ENCODE measurements at regions not wholly inside any gene's neighbourhood (a gene's known extent, or its start where the extent isn't known, plus 50 kb on each side); places are given as distances from the start of the nearest gene placed in this dataset.

DNA sequence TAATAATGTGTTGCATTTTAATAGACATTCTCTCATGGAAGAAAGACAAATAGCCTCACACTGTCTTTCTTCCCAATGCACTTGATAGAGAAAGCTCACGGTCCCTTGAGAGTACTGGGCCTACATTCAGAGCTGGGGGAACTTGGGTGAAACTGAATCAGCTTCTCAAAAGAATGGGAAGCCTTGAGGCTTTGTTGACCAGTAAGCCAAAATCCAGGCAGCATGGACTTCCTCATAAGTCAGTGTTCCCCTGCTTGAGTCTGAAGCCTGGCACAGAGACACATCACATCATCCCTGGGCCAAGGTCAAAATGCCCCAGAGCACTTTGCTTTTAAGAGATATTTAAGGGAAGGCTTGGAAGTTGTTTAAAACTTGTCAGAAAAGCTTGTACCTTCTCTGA is 302.2 kb upstream of the SALL1 start:
- peaks cover 0 to 3% of the 10 kb centered on the region in 2 donors for H3K27me3 Mint-ChIP-seq (ENCODE audit: low read depth in 2 of 2)
- Histone ChIP-seq H3K4me3 (ENCODE audit: low read length) (no peak overlapping the region), H3K9me3 (ENCODE audit: control insufficient read depth, insufficient read depth, low read length) (no peaks in the 10 kb centered on the region), H3K36me3 (ENCODE audit: control insufficient read depth, insufficient read depth, low read length) (no peaks in the 10 kb centered on the region), H3K4me1 (ENCODE audit: control insufficient read depth, insufficient read depth, low read length) (no peaks in the 10 kb centered on the region), H3K27me3 (ENCODE audit: control insufficient read depth, insufficient read depth, low read length) (no peaks in the 10 kb centered on the region), H3K27ac (ENCODE audit: low read length) (no peak overlapping the region)
- H3K4me3 Mint-ChIP-seq = no peak overlapping the region
- H3K27ac Mint-ChIP-seq = no peak overlapping the region
- ATAC-seq (no peak), DNase-seq (no peak)
- peaks cover 2 to 3% of the 10 kb centered on the region in 2 donors for H3K9me3 Mint-ChIP-seq
- WGBS (ENCODE audit: insufficient coverage) = 44% methylated on average over 1 of the region's 1 CpG
- H3K36me3 Mint-ChIP-seq = no peaks in the 10 kb centered on the region
- TF ChIP-seq CTCF (IDR thresholded peaks at IDR 0.05) = no peak
- intact Hi-C loops (cut with micrococcal nuclease) = no loop called here
- H3K4me1 Mint-ChIP-seq = no peaks in the 10 kb centered on the region

DNA sequence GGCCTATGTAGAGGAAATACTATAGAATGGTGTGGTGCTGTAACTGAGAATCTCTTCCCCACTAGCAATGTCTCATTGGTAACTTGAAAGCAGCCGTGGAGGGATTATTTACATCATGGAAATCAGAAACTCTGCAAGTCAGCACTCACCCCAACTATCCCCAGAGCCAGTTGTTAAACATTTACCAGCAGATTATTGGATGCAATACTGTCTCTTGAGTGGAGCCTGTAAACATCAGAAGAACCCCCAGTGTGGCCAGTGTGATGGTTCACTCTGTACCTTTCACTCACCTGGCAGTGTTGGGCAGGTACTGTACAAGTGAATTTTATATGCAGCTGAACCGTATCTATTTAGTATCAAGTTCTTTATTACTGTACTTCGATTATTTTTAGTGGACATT is 299.8 kb upstream of the SALL1 start:
- DNase-seq (no peak), ATAC-seq (no peak)
- Mint-ChIP-seq H3K36me3 (no peaks in the 10 kb centered on the region), H3K27me3 (ENCODE audit: low read depth in 2 of 2) (peaks cover 0 to 3% of the 10 kb centered on the region in 2 donors), H3K4me1 (no peaks in the 10 kb centered on the region), H3K9me3 (peaks cover 3 to 4% of the 10 kb centered on the region in 2 donors), H3K4me3 (no peak overlapping the region), H3K27ac (no peak overlapping the region)
- Histone ChIP-seq H3K36me3 (ENCODE audit: control insufficient read depth, insufficient read depth, low read length) (no peaks in the 10 kb centered on the region), H3K9me3 (ENCODE audit: control insufficient read depth, insufficient read depth, low read length) (no peaks in the 10 kb centered on the region), H3K27ac (ENCODE audit: low read length) (no peak overlapping the region), H3K4me1 (ENCODE audit: control insufficient read depth, insufficient read depth, low read length) (no peaks in the 10 kb centered on the region), H3K27me3 (ENCODE audit: control insufficient read depth, insufficient read depth, low read length) (no peaks in the 10 kb centered on the region), H3K4me3 (ENCODE audit: low read length) (no peak overlapping the region)
- WGBS (ENCODE audit: insufficient coverage) = 33% methylated on average over 1 of the region's 3 CpGs
- intact Hi-C loops (cut with micrococcal nuclease) = no loop called here
- TF ChIP-seq CTCF (IDR thresholded peaks at IDR 0.05) = no peak

DNA sequence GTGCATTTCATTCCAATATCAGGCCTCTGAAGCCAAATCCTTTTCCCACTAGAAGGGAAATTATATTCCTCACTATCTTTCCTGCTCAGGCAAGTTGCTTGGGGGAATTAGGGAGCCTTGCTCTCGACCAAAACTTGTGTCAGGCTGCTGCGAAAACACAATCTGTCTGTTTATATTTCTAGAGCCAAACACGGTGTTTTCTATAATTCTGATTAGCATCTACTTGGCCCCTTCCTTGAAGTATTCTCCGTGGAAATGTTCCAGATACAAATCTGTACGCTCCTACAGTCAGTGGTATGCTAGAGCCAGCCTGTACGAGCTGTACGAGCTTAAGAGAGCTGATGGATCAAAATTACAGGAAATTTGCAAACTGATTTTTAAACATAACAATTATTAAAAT is 299.3 kb upstream of the SALL1 start:
- Histone ChIP-seq H3K9me3 (ENCODE audit: control insufficient read depth, insufficient read depth, low read length) (no peaks in the 10 kb centered on the region), H3K27ac (ENCODE audit: low read length) (no peak overlapping the region), H3K36me3 (ENCODE audit: control insufficient read depth, insufficient read depth, low read length) (no peaks in the 10 kb centered on the region), H3K4me3 (ENCODE audit: low read length) (no peak overlapping the region), H3K4me1 (ENCODE audit: control insufficient read depth, insufficient read depth, low read length) (no peaks in the 10 kb centered on the region), H3K27me3 (ENCODE audit: control insufficient read depth, insufficient read depth, low read length) (no peaks in the 10 kb centered on the region)
- WGBS (ENCODE audit: insufficient coverage) = 56% methylated on average over 7 of the region's 7 CpGs
- no peak for TF ChIP-seq CTCF (IDR thresholded peaks at IDR 0.05)
- Mint-ChIP-seq H3K4me1 (no peaks in the 10 kb centered on the region), H3K4me3 (no peak overlapping the region), H3K9me3 (peaks cover 5 to 6% of the 10 kb centered on the region in 2 donors), H3K27ac (no peak overlapping the region), H3K36me3 (no peaks in the 10 kb centered on the region), H3K27me3 (ENCODE audit: low read depth in 2 of 2) (peaks cover 0 to 3% of the 10 kb centered on the region in 2 donors)
- DNase-seq = no peak
- no peak for ATAC-seq
- intact Hi-C loops (cut with micrococcal nuclease) = no loop called here

DNA sequence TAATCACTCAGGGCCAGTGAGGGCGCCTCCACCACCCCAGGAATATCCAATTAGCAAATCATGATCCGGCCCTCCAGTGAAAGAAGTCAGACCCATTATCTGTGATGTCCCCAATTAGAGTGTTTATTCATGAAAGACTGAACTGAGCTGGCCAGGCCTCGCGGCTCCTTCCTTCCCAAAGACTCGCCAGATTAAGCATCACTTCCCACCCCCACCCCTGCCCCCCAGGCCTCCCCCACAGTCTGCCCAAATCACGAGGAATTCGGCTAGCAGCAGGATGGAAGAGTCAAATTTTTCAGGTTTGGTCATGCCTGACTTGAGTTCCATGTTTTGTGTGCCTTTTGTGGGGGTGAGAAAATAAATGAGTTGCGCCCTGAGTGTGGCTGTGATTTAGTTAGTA is 298.4 kb upstream of the SALL1 start:
- no peaks in the 10 kb centered on the region for H3K27me3 Mint-ChIP-seq (ENCODE audit: low read depth in 2 of 2)
- H3K9me3 Mint-ChIP-seq = peaks cover 5 to 6% of the 10 kb centered on the region in 2 donors
- H3K27ac ChIP-seq (ENCODE audit: low read length) = no peak overlapping the region
- H3K36me3 ChIP-seq (ENCODE audit: control insufficient read depth, insufficient read depth, low read length) = no peaks in the 10 kb centered on the region
- intact Hi-C loops (cut with micrococcal nuclease) = no loop called here
- no peak overlapping the region for H3K4me3 ChIP-seq (ENCODE audit: low read length)
- H3K27me3 ChIP-seq (ENCODE audit: control insufficient read depth, insufficient read depth, low read length) = no peaks in the 10 kb centered on the region
- 41% methylated on average over 8 of the region's 8 CpGs for whole genome bisulfite sequencing (ENCODE audit: insufficient coverage)
- H3K9me3 ChIP-seq (ENCODE audit: control insufficient read depth, insufficient read depth, low read length) = no peaks in the 10 kb centered on the region
- no peak for TF ChIP-seq CTCF (IDR thresholded peaks at IDR 0.05)
- no peaks in the 10 kb centered on the region for H3K4me1 Mint-ChIP-seq
- H3K27ac Mint-ChIP-seq = no peak overlapping the region
- ATAC-seq (no peak), DNase-seq (no peak)
- no peak overlapping the region for H3K4me3 Mint-ChIP-seq
- H3K4me1 ChIP-seq (ENCODE audit: control insufficient read depth, insufficient read depth, low read length) = no peaks in the 10 kb centered on the region
- no peaks in the 10 kb centered on the region for H3K36me3 Mint-ChIP-seq
